HG03103 (cell line): ENCODE measurements at regions not wholly inside any gene's neighbourhood (a gene's known extent, or its start where the extent isn't known, plus 50 kb on each side); places are given as distances from the start of the nearest gene placed in this dataset.

Experiments
- ATAC-seq: cut with Tn5 transposase; IDR thresholded peaks from one replicate; pipeline ENCODE4 v1.9.1; 2021; ENCODE audit warnings: low read depth; ENCODE audit not compliant: unreplicated experiment

DNA sequence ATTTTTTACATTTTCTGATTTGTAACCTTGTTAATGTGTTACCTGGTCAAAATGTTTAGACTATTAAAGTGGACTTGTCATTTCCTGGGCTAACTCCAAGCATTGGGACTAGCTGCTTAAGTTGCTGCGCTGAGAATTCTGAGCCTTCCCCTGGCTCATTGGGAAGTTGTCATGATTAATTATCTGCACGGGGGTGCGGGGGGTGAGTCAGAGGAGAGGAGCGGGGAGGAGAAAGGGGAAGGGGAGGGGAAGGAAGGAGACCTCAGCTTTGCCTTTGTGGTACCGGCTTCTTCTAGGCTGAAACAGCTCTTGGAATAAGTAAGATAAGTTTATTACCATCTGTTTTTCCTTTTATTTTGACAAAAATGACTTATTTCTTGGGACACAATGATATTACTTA, 52.9 kb upstream of the APCDD1 start:
- ATAC-seq = no peak

DNA sequence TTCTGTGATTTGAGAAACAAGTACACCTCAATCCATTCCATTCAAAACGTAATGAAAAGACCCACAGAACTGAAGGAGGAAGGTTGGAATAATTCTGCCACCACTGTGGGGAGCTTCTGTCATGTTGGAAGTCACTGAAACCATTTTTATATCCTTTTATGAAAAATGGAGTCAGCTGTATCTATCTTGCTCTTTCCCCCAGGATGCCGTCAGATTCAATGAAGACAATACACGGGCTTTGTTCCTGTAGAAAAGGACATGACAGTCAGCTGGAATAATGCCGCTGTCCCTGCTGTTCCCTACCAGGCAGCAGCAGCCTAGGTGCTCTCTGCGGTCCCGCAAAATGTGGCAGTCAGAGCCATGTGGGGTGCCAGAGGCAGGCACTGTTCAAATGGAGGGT, 52.5 kb upstream of the APCDD1 start:
- no peak for ATAC-seq

DNA sequence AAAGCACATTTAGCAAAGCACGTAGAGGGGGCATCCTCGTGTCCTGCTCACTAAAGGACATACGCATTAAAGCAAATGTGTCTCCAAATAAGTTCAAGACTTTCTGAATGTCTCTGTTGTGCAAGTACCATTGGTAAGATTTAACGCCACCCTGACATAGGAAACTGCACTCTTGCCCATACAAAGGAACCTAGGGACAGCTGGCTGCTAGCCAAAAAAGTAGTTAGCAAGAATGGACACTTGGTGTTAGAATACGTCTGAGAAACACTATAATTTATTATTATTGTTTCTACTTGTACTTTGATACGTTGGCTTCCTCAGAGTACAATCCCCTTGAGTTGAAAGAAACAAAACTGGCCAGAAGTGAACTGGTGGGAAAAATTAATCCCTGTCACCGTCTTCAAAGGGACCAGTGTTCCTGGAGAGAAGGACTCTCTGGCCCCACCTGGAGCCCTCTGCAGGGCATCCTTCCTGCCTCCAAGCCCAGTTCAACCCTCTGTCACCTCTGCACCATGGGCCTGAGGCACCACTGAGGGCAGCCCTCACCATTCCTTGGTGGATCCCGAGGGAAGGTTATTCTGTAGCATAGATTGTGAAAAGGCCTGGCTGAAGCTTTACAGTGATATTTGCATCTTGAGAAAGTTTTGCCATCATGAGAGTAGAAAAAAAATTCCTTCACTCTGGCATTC, 51.4 kb upstream of the APCDD1 start:
- ATAC-seq = no peak

DNA sequence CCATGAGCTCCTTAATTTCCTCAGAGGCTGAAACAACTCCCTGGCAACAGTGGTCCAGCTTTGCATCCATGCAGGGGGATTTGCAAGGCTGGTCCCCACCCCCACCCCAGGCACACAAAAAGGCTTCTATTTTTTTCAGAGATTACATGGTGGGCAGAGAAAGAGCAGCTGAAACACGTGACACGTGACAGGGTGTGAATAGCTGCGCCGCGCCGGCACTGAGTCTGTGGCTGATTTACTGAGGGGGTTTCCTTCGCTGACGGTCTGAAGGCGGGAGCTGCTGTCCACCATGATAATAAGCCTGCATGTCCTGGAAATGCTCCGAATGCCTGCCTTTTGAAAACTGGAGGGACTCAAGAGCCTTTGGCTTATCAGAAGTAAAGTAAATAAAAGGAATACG, 50.7 kb upstream of the APCDD1 start:
- no peak for ATAC-seq

DNA sequence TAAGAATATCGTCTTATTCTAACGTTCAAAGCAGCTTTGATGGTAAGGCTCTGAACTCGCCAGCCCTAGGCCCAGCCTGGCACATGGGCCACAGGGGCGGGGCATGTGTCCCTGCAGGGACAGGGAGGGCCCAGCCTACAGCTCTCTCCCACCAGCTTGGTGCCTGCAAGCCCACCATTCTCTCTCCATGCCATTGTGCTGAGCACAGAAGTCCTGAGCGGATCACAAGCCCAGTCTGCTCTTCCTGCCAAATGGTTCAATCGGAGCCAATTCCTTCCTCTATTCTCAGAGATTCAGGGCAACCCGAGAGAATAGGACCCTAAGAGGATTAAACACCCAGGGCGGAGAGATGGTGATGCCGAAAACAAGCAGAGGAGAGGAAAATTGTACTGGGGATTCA, 50.3 kb upstream of the APCDD1 start:
- ATAC-seq = no peak
